ENCODE measurements at regions not wholly inside any gene's neighbourhood (a gene's known extent, or its start where the extent isn't known, plus 50 kb on each side); places are given as distances from the start of the nearest gene placed in this dataset.

DNA sequence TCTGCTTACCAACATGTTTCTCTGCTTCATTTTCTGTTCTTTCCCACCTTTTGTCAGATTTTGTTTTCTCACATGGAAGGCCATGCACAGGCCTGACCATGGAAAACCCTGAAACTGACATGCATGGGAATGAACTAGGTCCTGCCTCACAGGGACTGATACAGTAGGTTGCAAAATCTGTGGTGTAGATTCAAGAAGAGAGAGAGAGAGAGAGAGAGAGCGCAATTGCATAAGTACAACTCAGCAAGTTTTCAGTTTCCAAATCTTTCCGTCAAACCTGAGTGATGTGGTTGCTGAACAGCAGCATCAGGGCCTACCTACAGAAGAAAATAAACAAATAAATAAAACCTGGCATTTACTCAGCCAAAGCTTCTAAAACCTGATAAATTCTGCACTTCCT, 87.5 kb upstream of the RNF152 start:
- FAIRE-seq (no peak), DNase-seq (ENCODE audit: low read depth in 1 of 2, low spot score in 1 of 2) (no peak), ATAC-seq (no peak)
- TF ChIP-seq MYC (IDR thresholded peaks at IDR 0.05; ENCODE audit: borderline replicate concordance, low read length) (no peak), TP53 (CRISPR knock-in tag; IDR thresholded peaks at IDR 0.05) (no peak), FOSL2 (IDR thresholded peaks at IDR 0.05) (no peak), FOSL2 (CRISPR knock-in tag; IDR thresholded peaks at IDR 0.05) (no peak), POLR2AphosphoS2 (conservative IDR thresholded peaks at IDR 0.05; ENCODE audit: low read length) (no peak), RAD21 (conservative IDR thresholded peaks at IDR 0.05 in 1 of 2, IDR thresholded peaks at IDR 0.05 in 1 of 2) (no peak), CHD4 (IDR thresholded peaks at IDR 0.05; ENCODE audit: borderline replicate concordance) (no peak), NR3C1 (IDR thresholded peaks at IDR 0.05) (no peak), FOXS1 (CRISPR knock-in tag; IDR thresholded peaks at IDR 0.05) (no peak)
- TF ChIP-seq, protein P1, sequence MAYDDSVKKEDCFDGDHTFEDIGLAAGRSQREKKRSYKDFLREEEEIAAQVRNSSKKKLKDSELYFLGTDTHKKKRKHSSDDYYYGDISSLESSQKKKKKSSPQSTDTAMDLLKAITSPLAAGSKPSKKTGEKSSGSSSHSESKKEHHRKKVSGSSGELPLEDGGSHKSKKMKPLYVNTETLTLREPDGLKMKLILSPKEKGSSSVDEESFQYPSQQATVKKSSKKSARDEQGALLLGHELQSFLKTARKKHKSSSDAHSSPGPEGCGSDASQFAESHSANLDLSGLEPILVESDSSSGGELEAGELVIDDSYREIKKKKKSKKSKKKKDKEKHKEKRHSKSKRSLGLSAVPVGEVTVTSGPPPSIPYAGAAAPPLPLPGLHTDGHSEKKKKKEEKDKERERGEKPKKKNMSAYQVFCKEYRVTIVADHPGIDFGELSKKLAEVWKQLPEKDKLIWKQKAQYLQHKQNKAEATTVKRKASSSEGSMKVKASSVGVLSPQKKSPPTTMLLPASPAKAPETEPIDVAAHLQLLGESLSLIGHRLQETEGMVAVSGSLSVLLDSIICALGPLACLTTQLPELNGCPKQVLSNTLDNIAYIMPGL (CRISPR knock-in tag; IDR thresholded peaks at IDR 0.05; ENCODE audit: borderline replicate concordance): no peak
- ChIA-PET CTCF (no interaction called here), POLR2A (no interaction called here)
- H3K27ac ChIP-seq: no peak overlapping the region
- no peaks in the 10 kb centered on the region for H3K9me3 ChIP-seq
- no peak overlapping the region for H3K4me2 ChIP-seq
- H3K4me1 ChIP-seq: no peaks in the 10 kb centered on the region
- no peak overlapping the region for H3K4me3 ChIP-seq
- 79% methylated on average over 2 of the region's 2 CpGs for WGBS (ENCODE audit: missing lambda C conversion rate)

DNA sequence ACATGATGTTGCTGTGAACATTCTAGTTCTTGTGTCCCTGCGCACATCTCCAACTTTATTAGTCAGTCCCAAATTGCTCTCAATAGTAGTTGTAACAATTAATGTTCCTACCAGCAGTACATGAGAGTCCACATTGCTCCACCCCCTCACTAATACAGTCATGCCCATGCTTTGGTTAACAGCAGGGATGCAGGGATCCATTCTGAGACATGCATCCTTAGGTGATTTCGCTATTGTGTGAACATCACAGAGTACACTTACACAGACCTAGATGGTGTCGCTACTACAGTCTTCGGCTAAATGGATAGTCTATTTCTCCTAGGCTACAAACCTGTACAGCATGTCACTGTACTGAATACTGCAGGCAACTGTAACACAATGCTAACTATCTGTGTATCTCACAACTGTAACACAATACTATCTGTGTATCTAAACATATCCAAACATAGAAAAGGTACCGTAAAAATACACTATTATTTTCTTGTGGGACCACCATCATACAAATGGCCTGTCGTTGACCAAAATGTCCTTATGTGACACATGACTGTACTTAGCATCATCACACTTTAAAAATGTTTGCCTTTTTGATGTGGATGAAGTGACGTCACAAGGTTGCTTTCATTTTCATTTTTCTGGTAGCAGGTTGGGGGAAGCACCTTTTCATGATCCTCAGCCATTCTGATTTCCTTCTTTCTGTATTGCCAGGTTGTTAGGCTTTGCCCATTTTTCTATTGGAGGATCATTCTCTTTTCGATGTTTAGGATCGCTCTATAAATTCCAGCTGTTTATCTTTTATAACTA, 82.9 kb upstream of the RNF152 start:
- Histone ChIP-seq H3K4me1 (no peaks in the 10 kb centered on the region), H3K9me3 (no peaks in the 10 kb centered on the region), H3K4me2 (no peak overlapping the region), H3K4me3 (no peak overlapping the region), H3K27ac (no peak overlapping the region)
- ChIA-PET CTCF (no interaction called here), POLR2A (no interaction called here)
- FAIRE-seq (no peak), DNase-seq (ENCODE audit: low read depth in 1 of 2, low spot score in 1 of 2) (no peak), ATAC-seq (no peak)
- WGBS (ENCODE audit: missing lambda C conversion rate): 63% methylated on average over 9 of the region's 9 CpGs
- TF ChIP-seq NPAS2 (CRISPR knock-in tag; IDR thresholded peaks at IDR 0.05; ENCODE audit: borderline replicate concordance) (no peak), EHMT2 (IDR thresholded peaks at IDR 0.05; ENCODE audit: low read depth) (no peak), FOSB (CRISPR knock-in tag; IDR thresholded peaks at IDR 0.05) (no peak), HOXB13 (CRISPR knock-in tag; IDR thresholded peaks at IDR 0.05; ENCODE audit: low read depth) (no peak), BHLHE40 (IDR thresholded peaks at IDR 0.05; ENCODE audit: low read depth, low read length) (no peak), RFX5 (IDR thresholded peaks at IDR 0.05) (no peak), NR3C1 (IDR thresholded peaks at IDR 0.05) (no peak), RNF2 (IDR thresholded peaks at IDR 0.05; ENCODE audit: borderline replicate concordance, low read depth) (no peak), CHD2 (IDR thresholded peaks at IDR 0.05; ENCODE audit: low read length, partially characterized antibody) (no peak), RARB (CRISPR knock-in tag; IDR thresholded peaks at IDR 0.05) (no peak), ZNF302 (CRISPR knock-in tag; IDR thresholded peaks at IDR 0.05) (no peak), FOSL2 (IDR thresholded peaks at IDR 0.05) (no peak), FOSL2 (CRISPR knock-in tag; IDR thresholded peaks at IDR 0.05) (no peak), JUNB (IDR thresholded peaks at IDR 0.05) (no peak), KDM1A (IDR thresholded peaks at IDR 0.05; ENCODE audit: low read depth) (no peak), HEYL (CRISPR knock-in tag; IDR thresholded peaks at IDR 0.05) (no peak), CEBPB (IDR thresholded peaks at IDR 0.05) (no peak)
- TF ChIP-seq, protein P2, sequence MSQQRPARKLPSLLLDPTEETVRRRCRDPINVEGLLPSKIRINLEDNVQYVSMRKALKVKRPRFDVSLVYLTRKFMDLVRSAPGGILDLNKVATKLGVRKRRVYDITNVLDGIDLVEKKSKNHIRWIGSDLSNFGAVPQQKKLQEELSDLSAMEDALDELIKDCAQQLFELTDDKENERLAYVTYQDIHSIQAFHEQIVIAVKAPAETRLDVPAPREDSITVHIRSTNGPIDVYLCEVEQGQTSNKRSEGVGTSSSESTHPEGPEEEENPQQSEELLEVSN (IDR thresholded peaks at IDR 0.05; ENCODE audit: borderline replicate concordance, low read depth): no peak
- TF ChIP-seq, protein P3, sequence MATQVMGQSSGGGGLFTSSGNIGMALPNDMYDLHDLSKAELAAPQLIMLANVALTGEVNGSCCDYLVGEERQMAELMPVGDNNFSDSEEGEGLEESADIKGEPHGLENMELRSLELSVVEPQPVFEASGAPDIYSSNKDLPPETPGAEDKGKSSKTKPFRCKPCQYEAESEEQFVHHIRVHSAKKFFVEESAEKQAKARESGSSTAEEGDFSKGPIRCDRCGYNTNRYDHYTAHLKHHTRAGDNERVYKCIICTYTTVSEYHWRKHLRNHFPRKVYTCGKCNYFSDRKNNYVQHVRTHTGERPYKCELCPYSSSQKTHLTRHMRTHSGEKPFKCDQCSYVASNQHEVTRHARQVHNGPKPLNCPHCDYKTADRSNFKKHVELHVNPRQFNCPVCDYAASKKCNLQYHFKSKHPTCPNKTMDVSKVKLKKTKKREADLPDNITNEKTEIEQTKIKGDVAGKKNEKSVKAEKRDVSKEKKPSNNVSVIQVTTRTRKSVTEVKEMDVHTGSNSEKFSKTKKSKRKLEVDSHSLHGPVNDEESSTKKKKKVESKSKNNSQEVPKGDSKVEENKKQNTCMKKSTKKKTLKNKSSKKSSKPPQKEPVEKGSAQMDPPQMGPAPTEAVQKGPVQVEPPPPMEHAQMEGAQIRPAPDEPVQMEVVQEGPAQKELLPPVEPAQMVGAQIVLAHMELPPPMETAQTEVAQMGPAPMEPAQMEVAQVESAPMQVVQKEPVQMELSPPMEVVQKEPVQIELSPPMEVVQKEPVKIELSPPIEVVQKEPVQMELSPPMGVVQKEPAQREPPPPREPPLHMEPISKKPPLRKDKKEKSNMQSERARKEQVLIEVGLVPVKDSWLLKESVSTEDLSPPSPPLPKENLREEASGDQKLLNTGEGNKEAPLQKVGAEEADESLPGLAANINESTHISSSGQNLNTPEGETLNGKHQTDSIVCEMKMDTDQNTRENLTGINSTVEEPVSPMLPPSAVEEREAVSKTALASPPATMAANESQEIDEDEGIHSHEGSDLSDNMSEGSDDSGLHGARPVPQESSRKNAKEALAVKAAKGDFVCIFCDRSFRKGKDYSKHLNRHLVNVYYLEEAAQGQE (IDR thresholded peaks at IDR 0.05): no peak
